NCI-H526 (cell line): ENCODE measurements at regions not wholly inside any gene's neighbourhood (a gene's known extent, or its start where the extent isn't known, plus 50 kb on each side); places are given as distances from the start of the nearest gene placed in this dataset.

Experiments
- DNase-seq, 2 experiments: peaks; one replicate each; lab custom pipeline; 2025; lab: John Stamatoyannopoulos, UW

DNA sequence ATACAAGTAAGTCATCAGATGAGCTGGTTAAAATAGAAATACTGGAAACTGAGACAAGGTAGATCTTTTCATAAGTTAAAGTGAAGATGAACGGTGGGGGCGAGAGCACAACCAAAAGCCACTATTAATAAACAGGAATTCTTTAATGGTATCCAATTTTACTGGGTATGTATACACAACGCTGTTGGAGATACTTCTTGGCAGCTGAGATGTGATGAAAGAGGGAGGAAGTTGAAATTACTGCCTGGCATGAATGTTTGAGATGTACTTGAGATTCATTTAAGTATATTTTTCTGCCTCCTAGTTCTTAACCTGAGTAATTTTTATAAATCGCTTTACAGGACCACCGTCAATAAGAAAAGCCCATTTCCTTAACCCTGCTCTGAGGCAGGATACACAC, 110.0 kb upstream of the ZRANB2 start:
- DNase-seq = no peak

- no peak for DNase-seq
These were observed 103.6 kb upstream of the ZRANB2 start for GRCh38 chr1:71184410-71184809.

DNA sequence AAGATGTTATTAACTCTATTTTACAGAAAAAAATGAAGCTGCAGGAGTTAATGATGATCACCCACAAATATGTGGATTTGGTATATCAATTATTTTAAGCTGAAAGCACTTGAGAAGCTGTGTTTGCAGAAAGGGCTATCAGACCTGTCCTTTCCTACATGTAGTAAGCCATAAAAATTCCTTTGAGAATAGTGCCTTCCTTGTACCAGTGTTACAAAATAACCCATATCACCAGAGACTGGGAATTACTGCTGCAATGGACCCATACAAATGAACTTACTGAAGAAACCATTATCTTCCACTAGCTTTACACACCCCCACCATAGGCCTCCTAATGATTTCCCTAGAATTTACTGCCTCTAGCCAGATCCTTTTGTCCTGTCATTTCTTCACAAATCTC, 99.2 kb upstream of the ZRANB2 start:
- DNase-seq = no peak

GRCh38 chr1:71170925-71171324, 90.1 kb upstream of the ZRANB2 start:
- peak in 1 of 2 experiments; percentile 4 for DNase-seq

DNA sequence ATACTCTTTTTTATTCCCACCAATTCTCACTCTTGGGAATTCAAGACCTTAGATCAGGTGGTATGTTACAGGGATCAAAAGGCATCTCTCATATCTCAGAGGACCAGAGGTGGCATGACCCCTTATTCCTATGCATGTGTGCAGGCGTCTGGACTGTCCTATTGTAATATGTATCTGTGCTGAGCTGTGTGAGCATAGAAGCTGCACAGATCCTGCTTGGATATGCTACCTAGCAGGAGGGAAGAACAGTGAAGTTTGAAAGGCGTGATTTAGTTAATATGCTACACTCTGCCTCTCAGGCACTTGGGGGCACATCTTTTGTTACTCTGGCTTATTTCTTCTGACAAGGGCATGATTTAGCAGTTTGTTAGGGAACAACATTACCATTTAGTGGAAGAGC, 86.7 kb upstream of the ZRANB2 start:
- DNase-seq = no peak

DNA sequence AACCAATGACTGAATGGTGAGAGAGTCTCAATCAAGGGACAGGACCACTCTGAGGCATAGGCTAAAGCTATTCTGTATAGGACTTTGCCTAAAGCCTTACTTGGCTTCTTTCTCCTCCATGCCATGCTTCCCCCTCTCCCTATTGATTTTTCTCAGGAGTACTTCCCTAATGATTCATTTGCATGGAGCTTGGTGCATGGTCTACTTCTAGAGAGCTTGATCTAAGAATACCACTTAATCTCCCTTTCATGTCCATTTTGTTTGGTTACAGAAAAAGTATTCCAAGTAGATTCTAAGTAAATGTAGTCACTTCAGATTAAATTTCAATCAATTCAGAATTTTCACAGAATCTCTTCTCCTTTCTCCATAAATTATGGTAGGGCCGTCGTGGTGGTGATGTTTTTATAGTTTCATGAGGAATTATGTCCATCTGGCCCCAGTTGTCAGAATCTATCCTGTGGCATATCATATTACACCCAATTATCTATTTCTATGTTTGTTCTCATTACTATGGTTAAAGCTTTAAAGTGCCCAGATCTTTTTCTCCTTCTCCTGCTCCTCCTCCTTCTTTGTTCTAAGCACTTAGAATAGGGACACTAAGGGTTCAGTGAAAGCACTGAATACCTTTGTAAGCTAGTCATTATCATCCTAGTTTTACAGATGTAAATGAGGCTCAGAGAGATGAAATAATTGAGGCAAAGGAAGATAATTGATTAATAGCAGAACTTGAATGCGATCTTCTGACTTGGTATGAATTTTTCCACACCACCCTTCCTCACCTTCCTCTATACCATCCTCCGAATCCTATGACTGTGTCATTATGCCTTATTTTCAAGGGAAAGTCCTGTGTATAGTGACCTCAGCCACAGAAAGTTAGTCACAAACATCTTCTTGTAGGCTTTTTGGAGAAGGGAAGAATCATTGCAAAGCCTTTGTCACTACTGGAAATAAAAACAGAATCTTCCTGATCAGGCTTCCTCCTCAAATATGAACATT, 85.6 kb upstream of the ZRANB2 start:
- DNase-seq = no peak

DNA sequence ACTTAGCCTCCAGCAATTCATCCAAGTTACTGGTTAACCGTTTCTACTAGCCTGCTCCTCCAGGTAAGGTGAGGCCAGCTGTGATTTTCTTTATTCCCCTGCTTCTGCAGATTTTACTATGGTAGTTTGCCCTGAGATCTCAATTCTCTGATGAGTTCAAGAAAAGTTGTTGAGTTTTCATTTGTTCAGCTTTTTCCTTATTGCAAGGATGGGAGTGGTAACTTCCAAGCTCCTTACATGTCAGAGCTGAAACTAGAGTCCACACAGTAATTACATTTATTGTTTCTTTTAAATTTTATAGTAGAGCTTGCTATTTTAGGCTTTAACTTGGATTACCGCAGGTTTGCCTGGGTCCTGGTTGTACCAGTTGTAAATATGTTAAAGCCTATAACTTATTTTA, 76.9 kb upstream of the ZRANB2 start:
- DNase-seq = no peak

DNA sequence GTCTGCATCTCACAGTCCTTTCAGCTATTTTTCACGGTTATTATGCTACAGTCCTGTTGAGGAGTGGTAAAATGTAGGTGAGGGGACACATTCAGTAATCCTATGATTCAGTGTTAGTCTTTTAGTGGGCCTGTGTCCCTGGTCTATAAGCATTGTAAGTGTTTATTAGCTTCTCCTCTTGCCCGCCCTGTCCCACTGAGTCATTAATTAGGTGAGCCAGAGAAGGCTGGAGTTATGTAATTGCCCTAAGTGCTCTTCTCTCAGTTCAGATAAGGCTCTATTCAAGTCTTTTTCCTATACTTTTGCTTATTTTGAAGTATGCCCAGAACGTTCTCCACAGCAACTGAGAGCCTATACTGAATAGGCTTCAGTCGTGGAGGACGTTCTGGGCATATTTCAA, 76.3 kb upstream of the ZRANB2 start:
- DNase-seq = no peak

DNA sequence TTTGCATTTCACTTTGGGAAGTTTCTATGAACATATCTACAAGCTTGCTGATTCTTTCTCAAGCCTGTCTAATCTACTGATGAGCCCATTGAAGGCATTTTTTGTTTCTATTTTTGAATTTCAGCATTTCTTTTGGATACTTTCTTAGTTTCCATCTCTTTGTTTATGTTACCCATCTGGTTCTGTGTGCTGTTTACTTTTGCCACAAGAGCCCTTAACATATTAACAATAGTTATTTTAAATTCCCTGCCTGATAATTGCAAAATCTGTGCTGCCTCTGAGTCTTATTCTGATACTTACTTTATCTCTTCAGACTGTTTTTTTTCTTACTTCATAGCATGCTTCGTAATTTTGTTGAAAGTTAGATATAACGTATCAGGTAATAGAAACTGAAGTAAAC, 75.8 kb upstream of the ZRANB2 start:
- no peak for DNase-seq

- no peak for DNase-seq
These were observed 73.6 kb upstream of the ZRANB2 start for GRCh38 chr1:71154429-71154828.

DNA sequence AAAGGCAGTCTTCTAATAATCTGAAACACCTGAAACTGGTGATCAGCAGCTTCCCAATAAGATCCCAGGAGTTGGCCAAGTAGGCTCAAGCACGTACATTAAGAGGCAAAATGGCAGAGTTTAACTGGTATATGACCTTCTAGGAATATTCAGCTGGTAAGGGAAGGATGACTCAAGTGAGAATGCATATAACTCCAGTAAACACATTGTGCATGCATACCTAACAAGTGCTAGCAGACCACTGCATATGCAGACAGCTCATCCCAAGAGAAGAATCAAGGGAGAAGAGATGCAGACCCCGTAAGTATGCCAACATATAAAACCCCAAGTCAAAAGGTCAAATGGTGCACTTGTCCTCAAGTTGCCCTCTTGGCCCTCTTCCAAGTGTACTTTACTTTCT, 73.0 kb upstream of the ZRANB2 start:
- no peak for DNase-seq

- DNase-seq = no peak
These were observed 67.0 kb upstream of the ZRANB2 start for GRCh38 chr1:71147637-71148360.

DNA sequence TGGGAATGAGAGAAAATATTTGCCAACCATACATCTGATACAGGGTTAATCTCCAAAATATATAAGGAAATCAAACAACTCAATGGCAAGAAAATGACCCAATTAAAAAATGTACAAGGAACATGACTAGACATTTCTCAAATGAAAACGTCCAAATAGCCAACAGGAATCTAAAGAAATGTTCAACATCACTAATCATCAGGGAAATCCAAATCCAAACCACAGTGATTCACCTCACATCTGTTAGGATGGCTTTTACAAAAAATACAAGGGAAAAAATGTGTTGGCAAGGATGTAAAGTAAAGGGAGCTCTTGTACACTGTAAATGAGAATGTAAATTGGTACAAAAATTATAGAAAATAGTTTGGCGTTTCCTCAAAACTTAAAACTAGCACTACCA, 54.7 kb upstream of the ZRANB2 start:
- no peak for DNase-seq
